Body of pancreas (tissue), 4 donors: ENCODE measurements at regions not wholly inside any gene's neighbourhood (a gene's known extent, or its start where the extent isn't known, plus 50 kb on each side); places are given as distances from the start of the nearest gene placed in this dataset.

Experiments
- POLR2A ChIP-seq, 3 donors: fragments of 450-650 bp; IDR thresholded peaks; one replicate each; pipeline ENCODE4 v1.6.1; 2016; ENCODE audit warnings: antibody characterized with exemption in 3 of 3, mild to moderate bottlenecking in 2 of 3
- TF ChIP-seq, protein P1 (sequence below), 7 experiments: fragments of 450-650 bp in 4 of 7; fragments of 200-600 bp in 3 of 7; sonication (generic) in 3 of 7; IDR thresholded peaks; one replicate each; pipeline ENCODE4 v1.5.1; 2016 to 2019; ENCODE audit warnings: antibody characterized with exemption in 7 of 7

- TF ChIP-seq, protein P1, sequence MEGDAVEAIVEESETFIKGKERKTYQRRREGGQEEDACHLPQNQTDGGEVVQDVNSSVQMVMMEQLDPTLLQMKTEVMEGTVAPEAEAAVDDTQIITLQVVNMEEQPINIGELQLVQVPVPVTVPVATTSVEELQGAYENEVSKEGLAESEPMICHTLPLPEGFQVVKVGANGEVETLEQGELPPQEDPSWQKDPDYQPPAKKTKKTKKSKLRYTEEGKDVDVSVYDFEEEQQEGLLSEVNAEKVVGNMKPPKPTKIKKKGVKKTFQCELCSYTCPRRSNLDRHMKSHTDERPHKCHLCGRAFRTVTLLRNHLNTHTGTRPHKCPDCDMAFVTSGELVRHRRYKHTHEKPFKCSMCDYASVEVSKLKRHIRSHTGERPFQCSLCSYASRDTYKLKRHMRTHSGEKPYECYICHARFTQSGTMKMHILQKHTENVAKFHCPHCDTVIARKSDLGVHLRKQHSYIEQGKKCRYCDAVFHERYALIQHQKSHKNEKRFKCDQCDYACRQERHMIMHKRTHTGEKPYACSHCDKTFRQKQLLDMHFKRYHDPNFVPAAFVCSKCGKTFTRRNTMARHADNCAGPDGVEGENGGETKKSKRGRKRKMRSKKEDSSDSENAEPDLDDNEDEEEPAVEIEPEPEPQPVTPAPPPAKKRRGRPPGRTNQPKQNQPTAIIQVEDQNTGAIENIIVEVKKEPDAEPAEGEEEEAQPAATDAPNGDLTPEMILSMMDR (IDR thresholded peaks at IDR 0.05), result no peak
- no peak for TF ChIP-seq POLR2A (IDR thresholded peaks at IDR 0.05)
Observed at GRCh38 chr1:106876384-106876783, 180.1 kb upstream of the PRMT6 start.
